ENCODE measurements at regions not wholly inside any gene's neighbourhood (a gene's known extent, or its start where the extent isn't known, plus 50 kb on each side); places are given as distances from the start of the nearest gene placed in this dataset.

DNA sequence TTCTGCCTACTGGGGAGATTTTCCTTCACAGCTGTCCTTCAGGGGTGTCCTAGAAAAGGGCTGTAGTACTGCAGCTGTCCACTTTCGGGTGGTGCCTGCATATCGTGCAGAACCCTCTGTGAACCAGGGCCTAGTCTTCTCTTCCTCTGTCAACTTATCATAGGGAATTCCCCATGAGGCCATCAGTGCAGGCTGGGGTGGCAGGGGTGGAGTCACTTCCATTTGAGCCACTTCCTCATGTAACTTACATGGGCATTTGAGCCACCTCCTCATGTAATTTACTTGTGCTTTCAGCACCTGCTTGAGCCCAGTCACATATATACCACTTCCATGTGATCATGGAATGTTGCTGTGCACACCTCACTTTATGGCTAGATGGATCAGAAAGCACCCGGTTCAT is 742.0 kb upstream of the RGMB start:
- Histone ChIP-seq H3K27ac (ENCODE audit: low read length) (no peak overlapping the region), H3K36me3 (ENCODE audit: insufficient read depth, low read length) (no peaks in the 10 kb centered on the region), H3K27me3 (ENCODE audit: insufficient read depth, low read depth, low read length) (no peaks in the 10 kb centered on the region), H2AFZ (ENCODE audit: low read depth, low read length) (no peak overlapping the region), H4K20me1 (ENCODE audit: insufficient read depth) (no peaks in the 10 kb centered on the region), H3K4me2 (ENCODE audit: low read length) (no peak overlapping the region), H3K4me3 (ENCODE audit: low read length) (no peak overlapping the region), H3K79me2 (replicated peaks; ENCODE audit: insufficient read depth, low read length) (no peaks in the 10 kb centered on the region), H3F3A (ENCODE audit: insufficient read depth, low read length, poor library complexity, severe bottlenecking) (no peaks in the 10 kb centered on the region), H3K9me3 (ENCODE audit: low read length) (no peaks in the 10 kb centered on the region), H3K9ac (ENCODE audit: low read length) (no peak overlapping the region), H3K9me2 (ENCODE audit: insufficient read depth, low read length) (no peaks in the 10 kb centered on the region)
- TF ChIP-seq TAF1 (IDR thresholded peaks at IDR 0.05; ENCODE audit: low read depth), result no peak
- no peak for TF ChIP-seq MXI1 (conservative IDR thresholded peaks at IDR 0.05; ENCODE audit: poor library complexity, severe bottlenecking)
- TF ChIP-seq, protein P1, sequence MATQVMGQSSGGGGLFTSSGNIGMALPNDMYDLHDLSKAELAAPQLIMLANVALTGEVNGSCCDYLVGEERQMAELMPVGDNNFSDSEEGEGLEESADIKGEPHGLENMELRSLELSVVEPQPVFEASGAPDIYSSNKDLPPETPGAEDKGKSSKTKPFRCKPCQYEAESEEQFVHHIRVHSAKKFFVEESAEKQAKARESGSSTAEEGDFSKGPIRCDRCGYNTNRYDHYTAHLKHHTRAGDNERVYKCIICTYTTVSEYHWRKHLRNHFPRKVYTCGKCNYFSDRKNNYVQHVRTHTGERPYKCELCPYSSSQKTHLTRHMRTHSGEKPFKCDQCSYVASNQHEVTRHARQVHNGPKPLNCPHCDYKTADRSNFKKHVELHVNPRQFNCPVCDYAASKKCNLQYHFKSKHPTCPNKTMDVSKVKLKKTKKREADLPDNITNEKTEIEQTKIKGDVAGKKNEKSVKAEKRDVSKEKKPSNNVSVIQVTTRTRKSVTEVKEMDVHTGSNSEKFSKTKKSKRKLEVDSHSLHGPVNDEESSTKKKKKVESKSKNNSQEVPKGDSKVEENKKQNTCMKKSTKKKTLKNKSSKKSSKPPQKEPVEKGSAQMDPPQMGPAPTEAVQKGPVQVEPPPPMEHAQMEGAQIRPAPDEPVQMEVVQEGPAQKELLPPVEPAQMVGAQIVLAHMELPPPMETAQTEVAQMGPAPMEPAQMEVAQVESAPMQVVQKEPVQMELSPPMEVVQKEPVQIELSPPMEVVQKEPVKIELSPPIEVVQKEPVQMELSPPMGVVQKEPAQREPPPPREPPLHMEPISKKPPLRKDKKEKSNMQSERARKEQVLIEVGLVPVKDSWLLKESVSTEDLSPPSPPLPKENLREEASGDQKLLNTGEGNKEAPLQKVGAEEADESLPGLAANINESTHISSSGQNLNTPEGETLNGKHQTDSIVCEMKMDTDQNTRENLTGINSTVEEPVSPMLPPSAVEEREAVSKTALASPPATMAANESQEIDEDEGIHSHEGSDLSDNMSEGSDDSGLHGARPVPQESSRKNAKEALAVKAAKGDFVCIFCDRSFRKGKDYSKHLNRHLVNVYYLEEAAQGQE (IDR thresholded peaks at IDR 0.05; ENCODE audit: borderline replicate concordance), result no peak
- TF ChIP-seq, protein P2, sequence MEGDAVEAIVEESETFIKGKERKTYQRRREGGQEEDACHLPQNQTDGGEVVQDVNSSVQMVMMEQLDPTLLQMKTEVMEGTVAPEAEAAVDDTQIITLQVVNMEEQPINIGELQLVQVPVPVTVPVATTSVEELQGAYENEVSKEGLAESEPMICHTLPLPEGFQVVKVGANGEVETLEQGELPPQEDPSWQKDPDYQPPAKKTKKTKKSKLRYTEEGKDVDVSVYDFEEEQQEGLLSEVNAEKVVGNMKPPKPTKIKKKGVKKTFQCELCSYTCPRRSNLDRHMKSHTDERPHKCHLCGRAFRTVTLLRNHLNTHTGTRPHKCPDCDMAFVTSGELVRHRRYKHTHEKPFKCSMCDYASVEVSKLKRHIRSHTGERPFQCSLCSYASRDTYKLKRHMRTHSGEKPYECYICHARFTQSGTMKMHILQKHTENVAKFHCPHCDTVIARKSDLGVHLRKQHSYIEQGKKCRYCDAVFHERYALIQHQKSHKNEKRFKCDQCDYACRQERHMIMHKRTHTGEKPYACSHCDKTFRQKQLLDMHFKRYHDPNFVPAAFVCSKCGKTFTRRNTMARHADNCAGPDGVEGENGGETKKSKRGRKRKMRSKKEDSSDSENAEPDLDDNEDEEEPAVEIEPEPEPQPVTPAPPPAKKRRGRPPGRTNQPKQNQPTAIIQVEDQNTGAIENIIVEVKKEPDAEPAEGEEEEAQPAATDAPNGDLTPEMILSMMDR (IDR thresholded peaks at IDR 0.05; ENCODE audit: poor library complexity, severe bottlenecking), result no peak
- no peak for TF ChIP-seq SMC3 (conservative IDR thresholded peaks at IDR 0.05; ENCODE audit: poor library complexity)
- no peak for TF ChIP-seq RAD21 (conservative IDR thresholded peaks at IDR 0.05)
- TF ChIP-seq EZH2 (IDR thresholded peaks at IDR 0.05; ENCODE audit: borderline replicate concordance, insufficient read depth, low read length, poor library complexity, severe bottlenecking), result no peak
- TF ChIP-seq POLR2AphosphoS5 (IDR thresholded peaks at IDR 0.05), result no peak
- TF ChIP-seq EP300 (conservative IDR thresholded peaks at IDR 0.05; ENCODE audit: poor library complexity, severe bottlenecking), result no peak

DNA sequence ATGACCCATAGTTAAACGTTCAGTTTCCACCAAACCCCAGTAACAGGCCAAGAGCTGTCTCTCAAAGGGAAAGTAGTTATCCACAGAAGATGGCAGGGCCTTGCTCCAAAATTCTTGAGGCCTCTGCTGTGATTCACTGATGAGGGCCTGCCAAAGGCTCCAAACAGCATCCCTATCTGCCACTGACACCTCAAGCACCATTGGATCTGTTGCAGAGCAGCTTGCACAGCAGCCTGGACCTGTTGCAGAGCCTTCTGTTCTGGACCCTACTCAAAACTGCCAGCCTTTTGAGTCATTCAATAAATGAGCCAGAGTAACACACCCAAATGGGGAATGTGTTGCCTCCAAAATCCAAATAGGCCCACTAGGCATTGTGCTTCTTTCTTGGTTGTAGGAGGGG is 741.5 kb upstream of the RGMB start:
- H3K9me2 ChIP-seq (ENCODE audit: insufficient read depth, low read length), result no peaks in the 10 kb centered on the region
- TF ChIP-seq SMC3 (conservative IDR thresholded peaks at IDR 0.05; ENCODE audit: poor library complexity) (no peak), TAF1 (IDR thresholded peaks at IDR 0.05; ENCODE audit: low read depth) (no peak), EP300 (conservative IDR thresholded peaks at IDR 0.05; ENCODE audit: poor library complexity, severe bottlenecking) (no peak), POLR2AphosphoS5 (IDR thresholded peaks at IDR 0.05) (no peak), RAD21 (conservative IDR thresholded peaks at IDR 0.05) (no peak), EZH2 (IDR thresholded peaks at IDR 0.05; ENCODE audit: borderline replicate concordance, insufficient read depth, low read length, poor library complexity, severe bottlenecking) (no peak), MXI1 (conservative IDR thresholded peaks at IDR 0.05; ENCODE audit: poor library complexity, severe bottlenecking) (no peak)
- TF ChIP-seq, protein P1 (IDR thresholded peaks at IDR 0.05; ENCODE audit: borderline replicate concordance), result no peak
- TF ChIP-seq, protein P2 (IDR thresholded peaks at IDR 0.05; ENCODE audit: poor library complexity, severe bottlenecking), result no peak
- no peak overlapping the region for H3K9ac ChIP-seq (ENCODE audit: low read length)
- H4K20me1 ChIP-seq (ENCODE audit: insufficient read depth), result no peaks in the 10 kb centered on the region
- no peaks in the 10 kb centered on the region for H3K79me2 ChIP-seq (replicated peaks; ENCODE audit: insufficient read depth, low read length)
- H3F3A ChIP-seq (ENCODE audit: insufficient read depth, low read length, poor library complexity, severe bottlenecking), result no peaks in the 10 kb centered on the region
- H3K4me3 ChIP-seq (ENCODE audit: low read length), result no peak overlapping the region
- H2AFZ ChIP-seq (ENCODE audit: low read depth, low read length), result no peak overlapping the region
- H3K36me3 ChIP-seq (ENCODE audit: insufficient read depth, low read length), result no peaks in the 10 kb centered on the region
- no peaks in the 10 kb centered on the region for H3K9me3 ChIP-seq (ENCODE audit: low read length)
- no peak overlapping the region for H3K4me2 ChIP-seq (ENCODE audit: low read length)
- no peak overlapping the region for H3K27ac ChIP-seq (ENCODE audit: low read length)
- H3K27me3 ChIP-seq (ENCODE audit: insufficient read depth, low read depth, low read length), result no peaks in the 10 kb centered on the region
